DMS 273 (cell line): ENCODE measurements at regions not wholly inside any gene's neighbourhood (a gene's known extent, or its start where the extent isn't known, plus 50 kb on each side); places are given as distances from the start of the nearest gene placed in this dataset.

Experiments
- DNase-seq: peaks from one replicate; lab custom pipeline; 2025; ENCODE audit not compliant: unreplicated experiment; lab: John Stamatoyannopoulos, UW

DNA sequence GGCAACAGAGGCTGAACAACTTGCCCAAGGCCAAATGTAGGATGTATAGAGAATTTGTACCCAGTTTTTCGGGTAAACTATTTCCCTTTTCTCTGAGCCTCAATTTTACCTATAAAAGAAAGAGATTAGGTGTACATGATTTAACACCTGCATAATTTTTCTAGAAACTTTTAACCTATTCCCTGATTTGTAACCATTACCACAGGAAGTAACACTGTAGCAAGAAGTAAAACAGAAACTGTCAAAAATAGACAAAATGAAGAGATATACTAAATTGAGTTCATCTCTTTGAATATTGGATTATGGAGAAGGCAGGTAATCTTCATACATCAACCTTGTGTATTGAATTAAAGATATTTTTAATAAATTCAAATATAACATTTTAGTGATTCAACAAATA lies 136.2 kb downstream of the ZC3H11B start:
- DNase-seq, result no peak

DNA sequence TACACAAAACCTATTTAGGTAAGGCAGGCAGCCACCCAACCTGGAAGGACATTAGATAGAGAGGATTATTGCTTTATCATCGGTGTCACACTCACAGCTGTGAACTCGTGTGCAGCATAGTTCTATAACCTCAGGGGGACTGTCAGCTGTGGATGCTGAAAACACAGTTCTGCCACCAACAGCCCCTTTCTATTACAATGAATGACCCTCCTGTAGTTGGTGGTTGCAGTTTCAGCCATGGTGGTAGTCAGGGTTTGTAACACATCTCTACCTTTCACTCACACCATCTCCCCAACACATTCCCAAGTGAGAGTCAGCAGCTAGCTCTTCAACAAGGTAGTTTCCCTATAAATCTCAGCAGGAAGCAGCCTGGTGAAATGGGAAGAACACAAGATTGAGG lies 136.8 kb downstream of the ZC3H11B start:
- no peak for DNase-seq

DNA sequence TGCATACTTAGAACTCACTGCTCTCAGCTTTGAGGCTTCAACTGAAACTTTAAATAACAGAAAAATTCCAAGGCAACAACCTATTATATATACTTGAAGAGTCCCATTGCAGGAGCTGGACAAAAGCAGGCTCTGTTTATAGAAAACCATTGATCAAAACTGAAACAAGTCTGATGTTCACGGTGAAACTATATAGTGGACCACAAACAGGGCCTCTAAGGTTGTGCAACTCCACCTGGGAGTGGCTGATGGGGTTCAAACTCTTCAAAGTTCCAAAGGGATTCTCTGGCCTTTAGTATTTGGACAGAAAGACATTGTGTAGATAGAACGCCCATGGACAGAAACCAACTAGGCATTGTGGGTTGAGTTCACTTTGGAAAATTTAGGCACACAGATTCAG lies 140.3 kb downstream of the ZC3H11B start:
- no peak for DNase-seq

DNA sequence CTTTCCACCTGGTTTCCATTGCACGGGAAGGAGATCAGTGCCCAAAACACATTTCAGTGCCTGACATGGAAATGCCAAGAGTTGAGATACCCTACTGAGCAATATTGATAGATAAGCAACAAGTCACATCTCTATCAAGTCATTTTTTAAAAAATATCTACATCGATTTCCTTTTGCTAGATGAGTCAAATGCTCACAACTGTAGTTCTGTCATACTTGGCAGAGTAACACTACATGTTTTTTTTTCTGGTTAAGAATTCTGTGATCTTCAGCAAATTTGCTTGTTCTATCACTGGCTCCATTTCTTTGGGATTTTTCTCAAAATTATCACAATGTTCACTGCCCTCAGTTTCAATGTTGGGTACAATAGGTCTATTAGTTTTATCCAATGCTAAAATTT lies 145.4 kb downstream of the ZC3H11B start:
- DNase-seq, result no peak

DNA sequence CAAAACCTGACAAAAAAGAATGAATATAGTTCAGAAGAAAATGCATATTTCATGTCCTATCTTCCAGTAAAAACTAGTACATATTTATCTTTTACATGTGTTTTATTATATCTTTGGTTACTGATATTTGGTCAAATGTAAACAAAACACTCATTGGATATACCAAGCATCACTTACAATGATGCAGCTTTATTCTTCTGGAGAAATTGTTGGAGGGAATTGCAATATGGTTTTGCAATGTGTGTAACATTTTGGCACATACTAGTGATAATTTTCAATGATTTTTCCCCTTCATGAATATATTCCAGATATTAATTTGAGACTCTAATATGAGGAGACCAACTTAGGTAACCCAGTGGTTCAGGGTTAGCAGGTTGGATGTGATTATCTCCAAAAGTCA lies 146.1 kb downstream of the ZC3H11B start:
- DNase-seq, result no peak

DNA sequence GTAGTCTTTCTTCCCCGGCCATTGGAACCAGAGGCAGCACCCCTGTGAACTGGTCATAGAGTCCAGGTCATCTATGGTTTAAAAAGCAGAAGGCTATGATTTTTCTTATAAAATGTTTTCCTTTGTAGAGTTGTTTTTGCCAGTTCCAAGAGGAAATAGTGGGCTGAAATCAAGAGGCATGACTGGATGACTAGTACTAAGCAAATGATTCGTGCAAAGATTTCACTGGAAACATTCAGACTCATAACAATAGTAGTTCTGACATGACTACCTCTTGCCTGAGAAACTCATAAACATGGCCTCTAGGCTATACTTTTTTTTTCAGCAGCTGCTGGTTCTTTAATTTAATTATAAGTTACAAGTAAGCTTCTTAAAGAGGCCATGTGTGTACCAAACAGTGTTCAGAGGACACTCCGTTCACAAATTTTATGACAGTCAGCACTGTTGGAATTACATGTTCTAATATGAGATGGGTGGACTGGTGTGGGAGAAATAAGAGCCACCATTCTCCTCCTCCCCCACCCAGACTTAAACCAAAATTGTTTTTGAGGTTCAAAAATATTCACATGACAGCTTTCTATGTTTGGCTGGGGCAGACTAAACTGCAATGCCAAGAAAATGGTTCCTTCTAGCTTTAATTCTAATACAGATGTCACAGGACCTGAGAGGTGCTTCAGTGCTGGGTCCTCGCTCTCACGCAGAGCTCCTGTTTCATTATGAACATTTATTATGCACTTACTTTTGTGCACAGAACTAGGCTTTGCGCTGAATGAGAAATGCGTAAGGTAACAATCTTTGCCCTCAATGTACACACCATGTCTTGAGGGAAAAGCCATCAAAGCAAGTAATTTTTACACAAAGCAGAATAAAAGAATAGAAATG lies 147.5 kb downstream of the ZC3H11B start:
- DNase-seq, result no peak

DNA sequence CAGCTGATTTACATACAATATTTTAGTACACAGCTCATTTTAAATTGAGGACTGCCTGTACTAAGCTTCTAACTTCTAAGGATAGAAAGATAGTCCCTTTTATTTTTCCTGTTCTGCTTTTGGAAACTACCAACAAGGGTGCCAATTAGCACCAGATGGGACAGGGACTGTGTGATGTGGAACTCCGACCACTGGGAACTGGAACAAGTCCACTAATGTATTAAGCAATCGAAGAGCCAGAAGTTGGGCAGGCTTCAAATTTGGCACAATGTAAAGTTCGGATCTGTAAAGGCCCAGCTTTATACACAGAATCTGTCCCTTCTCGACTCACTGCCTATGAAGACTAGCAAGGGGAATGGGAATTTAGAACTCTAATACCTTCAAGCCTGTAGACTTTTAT lies 149.3 kb downstream of the ZC3H11B start:
- peak; percentile 57 for DNase-seq

DNA sequence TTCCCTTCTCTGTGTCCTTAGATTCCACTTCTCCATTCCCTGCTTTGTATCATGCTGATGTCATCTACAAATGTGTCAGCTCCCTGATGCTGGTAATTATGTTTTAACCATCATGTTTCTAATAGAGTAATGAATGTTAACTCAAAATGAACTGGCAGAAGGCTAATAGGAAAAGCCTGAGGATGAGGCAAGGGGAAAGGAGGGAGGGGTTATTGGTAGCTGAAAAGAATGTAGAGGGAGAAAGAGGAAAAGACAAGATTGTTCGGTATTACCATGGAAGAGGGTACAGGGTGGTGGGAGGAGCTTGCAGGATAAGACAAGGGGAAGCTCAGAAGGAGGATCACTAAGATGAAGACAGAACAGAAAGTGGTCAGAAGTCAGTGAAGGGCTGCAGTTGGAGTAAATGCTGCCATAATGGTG lies 150.9 kb downstream of the ZC3H11B start:
- DNase-seq, result no peak

DNA sequence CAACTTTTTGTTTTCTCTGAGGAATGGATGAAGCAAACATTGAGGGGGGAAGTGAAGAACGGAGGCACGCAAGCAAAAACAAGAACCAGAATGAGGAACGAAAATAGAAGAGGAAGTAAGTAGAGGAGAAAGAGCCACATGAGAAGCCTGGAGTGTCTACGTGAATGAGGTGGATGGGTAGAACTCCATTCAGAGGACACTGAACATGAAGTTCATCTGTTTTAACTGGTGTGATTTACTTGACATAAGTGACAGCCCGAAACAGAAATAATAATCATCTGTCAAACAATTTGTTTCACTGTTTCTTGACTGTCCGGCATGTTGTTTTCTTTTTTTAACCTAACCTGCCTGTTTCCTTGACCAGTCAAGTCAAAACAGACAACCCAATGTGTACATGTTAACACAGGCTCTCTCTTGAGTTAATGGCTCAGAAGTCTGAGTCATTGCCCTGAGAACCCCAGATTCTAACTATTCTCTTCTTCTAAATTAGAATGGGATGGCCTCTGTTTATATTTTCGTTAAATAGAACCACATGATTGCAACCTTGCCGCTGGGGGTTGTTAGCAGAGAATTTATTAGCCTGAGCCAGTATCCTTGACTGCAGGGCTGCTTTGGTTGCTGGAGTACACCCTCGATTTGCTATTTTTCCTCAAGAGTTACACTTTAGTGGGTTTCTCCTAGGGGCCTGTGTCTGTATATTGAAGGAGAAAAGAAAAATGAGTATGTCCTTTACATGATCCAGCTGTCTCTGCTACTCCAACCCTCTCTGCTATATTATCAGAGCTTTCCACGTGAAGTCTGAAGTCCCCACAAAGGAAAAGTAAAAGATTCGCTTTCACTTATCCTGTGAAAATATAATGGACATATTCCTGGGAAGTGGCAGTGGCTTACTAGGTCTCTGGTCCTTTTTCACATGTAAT lies 151.7 kb downstream of the ZC3H11B start:
- no peak for DNase-seq

DNA sequence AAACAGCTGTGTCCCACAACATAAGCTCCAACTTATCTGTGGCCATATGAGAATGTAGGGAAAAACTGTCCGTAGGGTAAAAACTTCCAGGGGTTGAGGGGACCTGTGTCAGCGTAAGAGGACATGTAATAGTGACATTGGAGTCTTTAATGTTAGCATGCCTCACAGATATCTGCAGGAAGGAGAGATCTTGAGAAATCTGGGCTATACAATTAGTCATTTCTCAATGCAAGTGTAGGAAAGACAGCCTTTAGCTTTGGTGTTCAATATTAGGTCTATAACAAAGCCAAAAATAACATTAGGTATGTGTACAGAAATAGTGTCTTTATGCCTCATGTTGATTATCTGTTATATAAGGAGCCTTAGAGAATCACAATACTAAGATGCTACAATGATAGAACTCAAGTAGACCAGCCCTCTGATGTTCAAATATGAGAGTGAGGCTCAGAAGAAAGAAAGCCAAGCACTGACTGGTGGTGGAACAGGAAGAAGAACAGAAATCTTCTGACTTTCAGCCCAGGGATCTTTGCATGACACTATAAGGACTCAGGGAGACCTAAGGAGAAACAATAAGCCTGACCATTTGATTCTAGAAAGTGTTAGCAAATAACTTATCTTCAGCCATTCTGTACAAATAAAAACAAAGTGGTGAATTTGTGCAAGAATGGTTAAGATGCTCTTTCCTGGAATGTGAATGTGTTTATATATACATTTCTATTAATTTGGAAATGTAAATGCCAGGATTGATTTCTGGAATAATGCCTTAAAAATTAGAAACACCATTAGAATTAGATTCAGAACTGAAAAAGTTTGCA lies 152.6 kb downstream of the ZC3H11B start:
- no peak for DNase-seq

DNA sequence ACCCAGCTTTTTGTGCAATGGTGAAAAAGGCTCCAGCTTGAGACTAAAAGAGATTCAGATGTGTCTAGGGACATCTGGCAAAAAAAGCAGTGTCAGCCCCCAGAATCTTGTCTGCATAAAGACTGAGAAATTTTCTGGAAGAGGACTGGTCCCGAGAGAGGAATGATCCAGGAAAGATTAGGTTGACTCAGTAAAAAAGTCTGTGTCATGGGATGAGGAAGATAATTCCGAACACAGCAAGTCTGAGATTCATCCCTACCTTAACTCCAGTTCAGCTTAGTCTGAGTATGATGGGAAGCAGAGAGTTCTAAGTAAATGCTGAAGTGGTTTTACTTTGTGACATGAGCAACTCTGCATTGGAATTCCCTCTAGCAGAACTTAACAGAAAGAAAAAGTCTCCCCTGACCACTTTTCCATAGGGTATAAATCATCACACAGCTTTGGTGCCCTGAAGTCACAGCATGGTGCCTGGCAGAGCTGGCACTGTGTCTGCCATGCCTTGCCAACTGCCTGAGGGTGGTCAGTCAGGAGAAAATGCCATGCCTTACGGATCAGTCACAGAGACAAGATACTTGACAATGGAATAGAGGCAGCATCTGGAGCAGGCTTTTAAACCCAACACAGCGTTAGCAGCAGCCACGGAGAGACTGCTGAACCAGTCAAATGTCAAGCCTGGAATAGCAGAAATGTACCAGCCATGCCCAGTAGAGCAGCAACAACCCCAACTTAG lies 153.4 kb downstream of the ZC3H11B start:
- DNase-seq, result peak; percentile 9

DNA sequence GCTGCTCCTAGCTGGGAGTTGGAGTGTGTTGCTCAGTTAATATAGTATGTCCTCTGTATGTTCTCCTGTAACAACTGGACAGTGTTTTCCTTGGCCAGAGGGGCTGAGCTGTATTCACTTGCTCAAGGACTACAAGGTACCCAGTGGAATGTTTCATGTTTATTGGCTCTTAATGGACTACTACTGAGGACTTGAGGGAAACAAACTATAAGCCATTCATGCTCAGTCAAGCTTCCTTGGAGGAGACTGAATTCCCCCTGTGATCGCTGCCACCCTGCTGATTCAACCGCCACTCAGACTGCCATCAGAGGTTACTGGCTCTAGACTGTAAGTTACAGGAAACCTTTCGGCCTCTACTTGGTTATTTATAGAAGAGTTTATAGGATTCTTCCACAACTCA lies 166.6 kb downstream of the ZC3H11B start:
- no peak for DNase-seq

DNA sequence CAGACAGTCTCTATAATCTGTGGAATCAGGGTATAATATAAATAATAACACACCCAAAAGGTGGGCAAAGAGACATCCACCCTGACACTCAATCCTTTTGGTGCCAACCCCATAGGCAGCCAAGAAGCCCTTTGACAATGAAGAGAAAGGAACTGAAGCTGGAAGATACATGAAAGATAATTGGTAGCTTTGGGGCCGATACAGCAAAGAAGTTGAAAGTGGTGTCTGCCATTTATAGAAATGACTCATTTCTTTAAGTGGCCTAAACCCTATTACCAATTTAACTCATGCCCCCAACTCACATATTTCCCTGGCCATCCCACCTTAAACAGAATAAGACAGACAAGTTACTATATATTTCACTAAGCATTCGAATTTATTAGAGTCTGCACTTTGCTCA lies 167.0 kb downstream of the ZC3H11B start:
- DNase-seq, result no peak

DNA sequence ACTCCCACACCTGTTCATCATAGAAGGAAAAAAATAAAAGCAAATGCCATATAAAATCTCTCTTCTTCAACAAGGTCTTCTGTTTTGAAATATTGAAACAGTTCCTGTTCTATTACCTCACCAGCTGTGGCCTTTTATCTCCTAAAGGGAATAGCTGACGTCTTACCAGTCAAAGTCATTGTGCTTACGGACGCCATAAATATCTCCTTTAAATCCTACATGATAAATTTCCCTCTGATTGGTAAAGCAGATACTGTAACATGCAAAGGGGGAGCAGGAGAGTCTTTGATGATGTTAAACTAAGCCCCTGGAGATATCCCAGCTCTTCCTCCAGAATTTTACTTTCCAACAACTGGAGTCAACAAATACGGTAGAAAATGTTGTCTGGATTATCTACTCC lies 168.4 kb downstream of the ZC3H11B start:
- DNase-seq, result no peak

DNA sequence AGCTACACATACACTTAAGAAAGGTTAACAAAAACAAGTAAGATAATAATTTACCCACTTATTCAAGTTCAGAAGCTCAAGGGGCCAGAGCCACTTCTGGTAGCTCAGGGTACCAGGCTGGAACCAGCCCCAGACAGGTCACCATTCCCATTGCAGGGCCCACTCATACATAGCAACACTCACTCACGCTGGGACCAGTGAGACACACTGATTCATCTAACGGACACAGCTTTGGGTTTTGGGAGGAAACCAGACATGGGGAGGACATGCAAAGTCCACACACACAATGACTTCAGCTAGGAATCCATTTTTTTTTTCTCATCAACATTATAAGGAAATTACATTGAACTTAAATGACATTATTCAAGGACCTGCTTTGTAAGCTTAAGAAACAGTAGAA lies 169.1 kb downstream of the ZC3H11B start:
- DNase-seq, result no peak

DNA sequence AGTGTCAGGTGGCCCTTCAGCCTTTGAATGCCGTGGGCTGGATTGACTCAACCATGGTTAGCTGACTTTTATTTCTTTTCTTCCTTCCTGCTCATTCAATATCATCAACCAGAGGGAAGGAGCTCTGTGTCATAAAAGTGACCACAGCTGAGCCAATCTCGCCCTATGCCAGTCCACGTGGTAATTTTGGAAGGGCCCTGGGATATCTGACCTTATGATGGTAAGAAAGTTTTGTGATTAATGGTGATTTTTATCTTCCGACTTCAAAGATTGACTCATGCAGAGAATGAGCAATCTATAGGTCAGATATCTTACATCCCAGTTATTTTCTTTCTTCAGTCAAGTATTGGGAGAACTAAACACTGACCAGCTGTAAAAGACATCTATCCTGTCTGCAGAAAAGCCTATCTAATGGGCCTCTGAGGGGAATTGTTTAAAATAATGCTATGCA lies 170.3 kb downstream of the ZC3H11B start:
- no peak for DNase-seq

DNA sequence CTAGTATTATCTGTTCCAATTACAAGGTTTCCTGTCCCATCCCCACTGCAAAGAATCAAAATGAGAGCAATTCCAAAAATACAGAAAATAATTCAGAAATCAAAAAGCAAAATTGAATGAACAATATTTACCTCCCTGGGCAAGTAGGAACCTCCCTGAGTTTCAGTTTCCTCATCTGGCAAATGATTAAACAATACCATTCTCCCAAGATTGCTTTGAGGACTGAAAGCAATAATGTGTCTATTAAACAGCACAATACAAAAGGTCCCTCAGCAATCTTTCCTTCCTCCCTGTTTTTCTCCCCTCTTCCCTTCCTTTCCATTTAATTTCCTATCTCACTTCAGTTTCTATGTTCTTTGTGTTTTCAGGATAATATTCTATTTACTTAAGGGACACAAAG lies 171.0 kb downstream of the ZC3H11B start:
- no peak for DNase-seq

DNA sequence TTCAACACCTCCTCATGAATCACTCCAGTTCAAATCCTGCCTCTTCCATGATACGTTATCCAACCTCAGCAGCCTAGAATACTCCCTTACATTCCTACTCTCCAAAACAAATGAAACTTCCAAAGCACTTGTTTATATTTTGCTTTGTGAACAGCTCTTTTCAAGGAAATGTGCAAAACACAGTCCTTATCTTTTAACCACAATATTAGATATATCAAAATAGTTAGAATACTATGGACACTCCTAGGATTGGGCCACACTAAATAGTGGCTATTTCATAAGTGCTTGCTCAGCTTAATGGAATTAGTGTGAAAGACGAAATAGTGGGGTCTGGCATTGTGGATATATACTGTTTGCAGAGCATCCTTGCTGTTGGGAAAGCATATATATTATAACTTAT lies 173.5 kb downstream of the ZC3H11B start:
- DNase-seq, result no peak

DNA sequence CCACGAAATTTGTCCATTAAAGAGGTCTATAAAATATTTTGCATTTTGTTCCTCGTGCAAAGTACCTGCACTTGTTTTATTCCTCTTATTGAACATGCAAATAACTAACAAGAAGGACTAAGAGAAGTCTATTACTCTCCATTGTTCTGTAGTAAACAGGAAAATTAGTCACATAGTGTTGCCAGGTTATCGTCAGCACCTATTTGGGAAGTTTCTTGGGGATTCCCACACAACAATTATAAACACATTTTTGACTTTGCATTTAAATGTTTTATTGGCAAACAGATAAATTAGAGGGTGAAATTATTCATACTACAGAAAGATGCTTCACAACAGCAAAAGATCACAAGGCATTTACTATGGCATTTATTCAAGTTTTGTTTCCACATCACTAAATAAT lies 174.5 kb downstream of the ZC3H11B start:
- no peak for DNase-seq

DNA sequence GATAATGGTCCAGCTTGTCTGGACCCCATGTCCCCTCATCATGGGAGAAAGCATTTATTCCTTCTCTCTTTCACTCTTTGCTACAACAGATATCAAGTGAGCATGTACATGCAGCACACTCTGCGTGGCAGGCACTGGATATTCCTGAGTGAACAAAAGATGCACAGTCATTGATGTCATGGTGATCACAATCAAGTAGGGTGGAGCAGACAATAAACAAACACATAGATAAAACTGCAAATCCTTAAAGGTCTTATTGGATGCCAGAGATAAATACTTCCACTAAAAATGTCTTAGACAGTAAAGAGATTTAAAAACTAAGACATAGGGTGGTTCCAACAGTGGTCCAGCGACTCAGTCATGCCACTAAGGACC lies 178.0 kb downstream of the ZC3H11B start:
- DNase-seq, result no peak
